Left colon (tissue), 2 donors: ENCODE measurements at regions not wholly inside any gene's neighbourhood (a gene's known extent, or its start where the extent isn't known, plus 50 kb on each side); places are given as distances from the start of the nearest gene placed in this dataset.

Experiments
- ATAC-seq: fragments of 200-7000 bp; cut with Tn5 transposase; one replicate; pipeline ENCODE4 v1.9.1; 2020; ENCODE audit warnings: mild to moderate bottlenecking, moderate library complexity
- DNase-seq, 2 donors: peaks; one replicate each; pipeline ENCODE4 v3.0.0-alpha.2; 2020
- intact Hi-C, 2 donors: fragments of 100-400 bp; cut with DNase I in 1 of 2; cut with micrococcal nuclease in 1 of 2; formaldehyde crosslinking; loops; one replicate each; pipeline versions ENCODE4 v1.11.2 to v1.14.0; 2022; cut with DNase I, micrococcal nuclease
- donor health status: DM: no; HTN: no; CAD: no.
- donor health status: DM: yes; HTN: yes; CAD: no.

DNA sequence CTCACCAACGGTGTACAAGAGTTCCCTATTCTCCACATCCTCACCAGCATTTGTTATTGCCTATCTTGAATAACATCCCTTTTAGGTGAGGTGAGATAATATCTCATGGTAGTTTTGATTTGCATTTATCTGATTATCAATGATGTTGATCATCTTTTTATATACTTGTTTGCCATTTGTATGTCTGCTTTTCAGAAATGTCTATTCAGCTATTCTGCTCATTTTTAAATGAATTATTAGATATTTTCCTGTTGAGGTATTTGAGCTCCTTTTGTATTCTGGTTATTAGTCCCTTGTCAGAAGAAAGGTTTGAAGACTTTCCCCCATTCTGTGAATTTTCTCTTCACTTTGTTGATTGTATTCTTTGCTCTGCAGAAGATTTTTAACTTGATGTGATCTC lies 695.5 kb upstream of the DDX18 start:
- DNase-seq (no peak), ATAC-seq (no peak)
- intact Hi-C loops: no loop called here

DNA sequence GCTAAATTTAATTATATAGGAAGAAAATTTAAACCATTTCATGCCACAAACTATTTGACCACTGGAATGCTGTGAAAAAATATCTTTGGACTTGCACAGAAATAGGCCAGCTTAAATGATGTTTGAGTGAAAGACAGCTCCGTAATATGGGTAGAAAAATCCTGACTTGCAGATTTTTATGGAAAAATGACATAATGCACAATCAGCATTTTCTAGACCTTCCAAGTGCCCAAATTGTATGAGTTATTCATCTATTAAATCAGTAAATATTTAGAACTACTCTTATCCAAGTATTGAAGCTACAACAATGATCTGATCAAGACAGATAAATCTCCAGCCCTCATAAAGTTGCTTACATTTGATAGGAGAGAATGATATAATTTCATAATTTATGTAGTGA lies 691.1 kb upstream of the DDX18 start:
- intact Hi-C loops: no loop called here
- DNase-seq (no peak), ATAC-seq (no peak)

DNA sequence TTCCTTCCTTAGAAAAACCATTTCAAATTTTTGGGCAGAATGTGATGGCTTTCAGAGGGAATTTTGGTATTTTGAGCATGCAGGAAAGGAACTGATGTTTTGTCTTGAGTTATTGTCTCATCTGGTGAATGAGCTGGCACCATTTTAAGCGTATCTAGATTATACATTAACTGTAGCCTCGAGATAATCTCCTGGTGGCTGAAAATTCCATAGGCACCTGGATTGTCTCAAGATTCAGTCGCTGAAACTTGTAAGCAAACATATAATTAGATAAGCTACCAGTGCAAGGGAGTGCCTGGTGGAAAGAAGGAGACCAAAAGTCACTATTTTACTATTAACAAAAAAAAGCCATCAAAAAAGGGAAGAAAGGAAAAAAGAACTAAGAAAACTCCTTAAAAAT lies 687.8 kb upstream of the DDX18 start:
- intact Hi-C loops: no loop called here
- DNase-seq: no peak

DNA sequence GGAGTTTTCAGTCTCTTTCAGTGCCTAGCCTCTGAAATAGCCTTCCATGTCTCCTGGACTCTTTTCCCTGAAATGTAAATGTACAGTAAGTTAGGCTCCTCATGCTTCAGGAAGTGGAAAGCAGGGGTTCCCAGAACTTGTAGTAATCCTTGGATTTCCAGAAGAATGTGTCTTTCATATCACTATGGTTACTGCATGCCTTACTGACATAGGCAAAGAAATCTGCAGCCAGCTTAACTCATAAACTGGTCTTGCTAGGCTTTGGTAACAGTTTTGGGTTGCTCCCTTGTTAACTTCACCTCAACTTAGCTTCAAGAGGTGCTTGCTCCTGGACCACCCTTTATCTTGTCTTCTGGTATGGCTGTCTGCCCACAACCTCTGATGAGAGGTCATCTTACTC lies 686.8 kb upstream of the DDX18 start:
- DNase-seq: no peak
- intact Hi-C loops: no loop called here
- peak; percentile 19 for ATAC-seq

More for the DNA sequence above, 687.8 kb upstream of the DDX18 start:
- peak; percentile 72 for ATAC-seq

DNA sequence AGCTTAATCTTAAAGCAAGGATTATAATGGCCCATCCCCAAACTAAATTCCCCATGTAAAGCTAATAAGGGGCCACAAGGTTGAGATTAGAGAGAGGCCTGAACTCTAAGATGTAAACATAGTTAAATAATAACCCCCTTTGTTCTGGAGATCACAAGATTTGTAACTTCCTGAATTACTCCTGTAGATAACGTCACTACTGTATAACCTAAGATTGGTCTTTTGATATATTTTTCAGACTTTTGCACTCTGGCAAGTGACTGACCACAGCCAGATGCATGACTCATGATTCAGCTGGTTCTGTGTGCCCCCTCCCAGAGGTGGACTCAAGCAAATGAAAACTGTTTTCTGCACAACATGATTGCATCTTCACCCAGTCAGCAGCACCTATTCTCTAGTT lies 686.0 kb upstream of the DDX18 start:
- ATAC-seq (peak; percentile 88), DNase-seq (no peak)
- intact Hi-C loops: no loop called here

DNA sequence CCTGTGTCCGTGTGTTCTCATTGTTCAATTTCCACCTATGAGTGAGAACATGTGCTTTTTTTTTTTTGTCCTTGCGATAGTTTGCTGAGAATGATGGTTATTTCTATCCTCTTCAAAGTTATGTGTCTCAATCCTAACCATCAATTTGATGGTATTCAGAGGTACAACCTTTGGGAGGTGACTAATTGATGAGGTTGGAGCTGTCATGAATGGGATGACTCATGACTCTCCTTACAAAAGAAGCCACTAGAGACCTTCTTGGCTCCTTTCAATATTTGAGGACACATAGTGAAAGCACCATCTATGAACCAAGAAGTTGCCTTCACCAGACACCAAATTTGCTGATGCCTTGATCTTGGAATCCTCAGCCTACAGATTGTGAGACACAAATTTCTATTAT lies 677.1 kb upstream of the DDX18 start:
- no peak for ATAC-seq
- intact Hi-C loops: no loop called here
- DNase-seq: no peak

DNA sequence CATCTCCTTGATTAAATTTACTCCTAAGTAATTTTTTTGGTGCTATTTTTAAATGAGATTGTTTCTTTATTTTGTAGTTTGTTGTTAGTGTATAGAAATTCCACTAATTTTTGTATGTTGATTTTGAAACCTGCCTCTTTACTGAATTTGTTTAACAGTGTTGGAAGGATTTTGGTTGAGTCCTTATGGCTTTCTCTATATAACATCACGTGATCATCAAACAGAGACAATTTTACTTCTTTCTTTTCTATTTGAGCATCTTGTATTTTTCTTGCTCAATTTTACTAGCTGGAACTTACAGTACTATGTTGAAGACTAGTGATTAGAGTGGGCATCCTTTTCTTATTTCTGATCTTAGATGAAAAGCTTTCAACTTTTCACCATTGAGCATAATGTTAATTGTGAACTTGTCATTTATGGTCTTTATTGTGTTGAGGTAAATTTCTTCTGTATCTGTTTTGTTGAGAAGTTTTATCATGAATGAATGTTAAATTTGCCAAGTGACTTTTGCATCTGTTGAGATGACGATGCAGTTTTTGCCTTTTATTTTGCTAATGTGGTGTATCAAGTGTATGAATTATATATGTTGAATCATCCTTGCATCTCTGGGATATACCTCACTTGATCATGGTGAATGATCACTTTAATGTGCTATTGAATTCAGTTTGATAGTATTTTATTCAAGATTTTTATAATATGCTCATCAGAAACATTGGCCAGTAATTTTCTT lies 645.3 kb upstream of the DDX18 start:
- intact Hi-C loops: no loop called here
- no peak for DNase-seq
- ATAC-seq: no peak

DNA sequence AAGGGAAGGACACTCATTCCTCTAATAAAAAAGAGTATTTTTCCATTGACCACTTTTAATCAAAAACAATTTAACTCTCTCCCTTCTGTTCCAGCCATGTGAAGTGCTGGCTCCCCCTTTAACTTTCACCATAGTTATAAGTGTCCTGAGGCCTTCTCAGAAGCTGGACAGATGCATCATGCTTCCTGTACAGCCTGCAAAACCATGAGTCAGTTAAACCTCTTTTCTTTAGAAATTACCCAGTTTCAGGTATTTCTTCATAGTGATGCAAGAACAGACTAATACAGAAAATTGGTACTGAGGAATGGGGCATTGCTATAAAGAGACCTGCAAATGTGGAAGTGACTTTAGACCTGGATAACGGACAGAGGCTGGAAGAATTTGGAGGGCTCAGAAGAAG lies 643.6 kb upstream of the DDX18 start:
- no peak for DNase-seq
- intact Hi-C loops: no loop called here
- ATAC-seq: no peak

DNA sequence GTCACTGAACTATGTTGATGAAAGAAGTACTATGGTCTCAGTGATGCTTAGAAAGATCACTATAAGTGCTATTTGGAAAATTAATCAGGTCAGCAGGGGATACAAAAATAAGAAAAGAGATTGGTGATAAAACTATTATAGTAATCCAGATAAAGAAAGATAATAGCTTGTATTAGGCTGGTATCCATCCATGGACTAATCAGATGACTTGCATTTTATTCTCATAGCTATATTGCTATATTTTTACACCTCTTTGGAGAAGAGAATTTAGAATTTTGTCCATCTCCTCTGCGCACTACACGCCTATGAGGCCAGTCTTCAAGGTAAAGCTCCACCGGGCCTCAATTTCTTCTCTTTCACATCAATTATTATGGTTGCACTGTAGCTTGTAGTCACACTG lies 635.1 kb upstream of the DDX18 start:
- no peak for ATAC-seq
- intact Hi-C loops: no loop called here
- no peak for DNase-seq

DNA sequence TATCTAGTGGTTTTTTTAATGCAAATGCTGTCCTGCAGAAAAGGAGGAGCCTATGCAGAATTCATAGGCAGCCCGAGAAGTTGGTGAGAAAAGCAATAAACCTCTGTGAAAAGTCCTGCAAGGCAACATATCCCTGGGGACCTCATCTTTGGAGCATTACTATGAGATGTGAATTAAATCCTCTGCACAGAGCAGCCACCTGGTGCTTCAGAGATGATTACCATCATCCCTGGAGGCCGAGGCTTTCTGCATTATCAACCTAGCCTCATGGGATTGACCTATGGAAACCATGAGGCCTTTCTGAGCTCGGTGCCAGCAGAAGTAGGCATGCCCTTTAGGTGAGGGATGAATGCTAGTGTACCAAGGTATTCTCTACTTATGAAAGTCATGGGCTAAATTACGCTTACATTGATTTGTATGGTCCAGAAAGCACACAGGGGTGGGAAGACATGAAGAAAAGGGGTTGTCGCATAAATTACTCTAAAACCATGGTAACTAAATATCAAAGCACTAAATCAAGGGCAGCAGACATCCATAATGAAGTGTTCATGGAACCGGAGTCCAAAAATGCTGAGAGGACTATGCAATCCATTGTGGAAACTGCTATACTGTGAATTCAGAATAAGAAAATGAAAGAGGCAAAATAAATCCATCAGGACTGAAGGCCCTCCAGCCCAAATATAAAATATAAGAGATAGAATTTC lies 623.5 kb upstream of the DDX18 start:
- DNase-seq (no peak), ATAC-seq (no peak)
- intact Hi-C loops: no loop called here

DNA sequence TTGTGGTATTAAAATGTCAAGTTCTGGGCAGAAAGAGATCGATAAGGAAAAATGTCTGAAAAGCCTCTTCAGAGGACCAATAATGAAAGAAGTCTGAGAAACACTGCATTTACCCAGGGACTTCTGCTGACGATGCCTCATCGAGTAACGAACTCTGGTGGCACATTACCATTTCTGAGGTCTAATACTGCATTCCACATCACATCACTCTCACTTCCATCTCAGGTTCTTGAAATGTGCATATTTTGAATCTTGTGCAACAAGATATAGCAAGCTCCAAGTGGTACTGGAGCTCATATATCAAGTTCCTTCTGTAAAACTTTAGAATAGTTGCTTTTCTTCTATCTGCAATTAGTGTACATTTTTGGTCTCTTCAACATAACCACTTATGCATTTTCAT lies 619.1 kb upstream of the DDX18 start:
- no peak for DNase-seq
- no peak for ATAC-seq
- intact Hi-C loops: no loop called here

DNA sequence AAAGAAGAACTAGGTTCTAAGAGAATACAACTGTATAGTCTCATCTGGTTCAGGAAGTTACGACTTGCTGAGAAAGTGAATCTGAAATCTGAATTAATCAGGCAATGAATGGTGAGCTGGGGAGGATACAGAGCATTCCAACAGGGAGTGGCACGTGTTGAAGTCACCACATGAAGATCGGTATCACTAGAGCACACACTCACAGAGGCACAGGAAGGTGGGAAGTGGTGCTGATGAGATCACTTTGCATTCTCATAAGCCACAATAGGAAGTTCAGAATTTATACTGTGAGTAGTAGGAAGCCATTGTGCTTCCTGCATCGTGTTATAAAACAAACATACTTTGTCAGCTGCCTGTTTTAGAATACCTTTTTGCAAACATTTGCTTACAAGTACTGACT lies 615.0 kb upstream of the DDX18 start:
- no peak for ATAC-seq
- no peak for DNase-seq
- intact Hi-C loops: no loop called here

DNA sequence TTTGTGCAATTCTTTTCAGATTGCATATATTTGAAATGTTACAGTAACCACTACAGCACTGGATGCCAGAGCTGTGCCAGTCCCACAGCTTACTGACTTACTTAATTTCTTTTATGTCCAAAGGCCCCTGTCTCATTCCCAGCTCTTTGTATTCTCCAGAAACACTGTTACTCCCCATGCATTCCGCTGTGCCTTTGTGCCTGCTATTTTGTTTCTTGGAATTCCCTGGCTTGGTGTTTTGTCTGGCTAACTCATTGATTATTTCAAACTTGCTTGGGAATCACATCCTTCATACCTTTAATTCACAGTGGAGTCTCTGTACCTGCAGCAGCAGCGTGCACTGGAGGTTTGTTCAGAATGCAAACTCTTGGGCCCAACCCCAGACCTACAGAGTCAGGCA lies 601.9 kb upstream of the DDX18 start:
- intact Hi-C loops: no loop called here
- ATAC-seq: no peak
- DNase-seq: no peak

DNA sequence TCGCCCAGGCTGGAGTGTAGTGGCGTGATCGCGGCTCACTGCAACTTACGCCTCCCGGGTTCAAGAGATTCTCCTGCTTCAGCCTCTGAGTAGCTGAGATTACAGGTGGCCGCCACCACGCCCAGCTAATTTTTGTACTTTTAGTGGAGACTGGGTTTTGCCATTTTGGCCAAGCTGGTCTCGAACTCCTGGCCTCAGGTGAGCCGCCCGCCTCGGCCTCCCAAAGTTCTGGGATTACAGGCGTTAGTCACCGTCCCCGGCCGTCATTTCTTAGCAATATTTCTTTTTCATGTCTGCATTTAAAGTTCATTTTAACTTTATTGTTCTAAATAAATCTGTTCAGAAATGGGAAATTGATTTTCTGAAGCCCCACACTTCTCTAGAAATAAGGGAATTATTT lies 597.3 kb upstream of the DDX18 start:
- intact Hi-C loops: no loop called here
- ATAC-seq (no peak), DNase-seq (no peak)

DNA sequence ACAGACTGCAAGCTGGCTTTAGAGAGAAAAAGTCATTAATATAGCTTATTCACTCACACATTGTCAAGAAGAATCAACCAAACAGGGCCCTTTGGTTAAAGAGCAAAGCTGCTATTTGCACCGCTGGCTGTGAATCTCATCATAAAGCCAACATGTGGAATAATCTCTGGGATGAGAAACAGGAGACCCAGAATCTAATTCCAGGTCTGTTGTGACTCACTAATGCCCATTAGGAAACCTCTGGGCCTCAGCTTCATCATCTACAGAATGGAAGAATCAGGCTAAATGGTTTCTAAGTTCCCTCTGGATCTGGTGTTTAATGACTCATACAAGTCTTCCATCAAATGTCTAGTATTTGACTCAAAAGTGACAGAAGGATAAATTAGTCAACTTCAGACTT lies 591.7 kb upstream of the DDX18 start:
- intact Hi-C loops: no loop called here
- no peak for DNase-seq
- no peak for ATAC-seq

DNA sequence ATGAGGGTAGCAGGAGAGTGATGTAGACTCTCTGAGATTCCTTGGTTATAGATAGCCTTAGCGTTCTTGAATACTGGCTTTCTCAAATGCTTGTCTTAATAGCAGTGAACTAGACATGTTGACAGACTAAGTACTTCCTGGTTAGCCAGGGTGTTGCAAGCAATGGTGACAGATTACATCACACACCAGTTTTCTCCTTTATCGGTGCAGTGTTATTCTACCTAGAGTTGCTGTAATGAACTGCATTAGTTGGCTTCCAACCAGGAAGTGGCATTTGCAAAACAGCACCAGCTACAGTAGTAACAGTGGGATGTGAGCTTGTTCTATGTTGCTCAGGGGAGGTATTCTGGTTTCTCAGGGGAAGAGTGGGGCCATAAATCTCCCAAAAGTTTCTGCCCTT lies 582.2 kb upstream of the DDX18 start:
- intact Hi-C loops: no loop called here
- peak; percentile 71 for ATAC-seq

DNA sequence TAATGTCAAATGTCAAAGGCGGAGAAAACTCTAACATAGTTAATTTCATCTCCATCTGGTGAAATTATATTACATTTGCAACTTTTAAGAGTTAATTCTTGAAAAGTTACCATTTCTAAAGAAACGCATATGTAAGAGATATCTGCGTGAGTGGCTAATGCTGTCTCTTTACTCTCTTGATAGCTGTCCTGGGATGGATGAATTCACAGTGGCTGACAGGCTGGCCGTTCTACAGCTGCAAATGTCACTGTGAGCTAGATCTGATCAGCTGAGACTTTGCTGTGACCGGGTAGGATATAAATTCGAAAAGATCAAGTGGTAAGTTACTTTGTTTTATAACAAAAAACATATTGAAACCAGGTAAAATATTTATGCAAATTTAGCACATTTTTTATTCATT lies 557.1 kb upstream of the DDX18 start:
- DNase-seq (no peak), ATAC-seq (no peak)
- intact Hi-C loops: no loop called here

More for the DNA sequence above, 582.2 kb upstream of the DDX18 start:
- DNase-seq: no peak

DNA sequence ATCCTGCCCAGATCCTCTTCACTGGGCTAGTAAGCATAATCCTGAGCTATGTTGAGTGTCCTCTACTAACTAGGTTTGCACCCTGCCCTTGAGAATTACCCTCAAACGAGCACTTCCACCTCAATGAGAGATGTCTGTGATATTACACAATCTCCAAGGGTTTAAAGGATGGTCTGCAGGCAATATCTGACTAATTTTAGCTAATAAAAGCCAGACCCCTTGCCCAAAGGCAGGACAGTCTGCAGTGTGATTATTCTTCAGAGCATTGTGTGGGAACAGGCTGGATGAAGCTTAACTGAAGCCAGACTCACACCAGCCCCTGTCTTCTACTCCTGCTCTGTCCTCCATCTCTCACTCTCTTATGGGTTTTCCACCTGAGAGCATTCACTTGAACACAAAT lies 544.9 kb upstream of the DDX18 start:
- no peak for DNase-seq
- ATAC-seq: no peak
- intact Hi-C loops: no loop called here

DNA sequence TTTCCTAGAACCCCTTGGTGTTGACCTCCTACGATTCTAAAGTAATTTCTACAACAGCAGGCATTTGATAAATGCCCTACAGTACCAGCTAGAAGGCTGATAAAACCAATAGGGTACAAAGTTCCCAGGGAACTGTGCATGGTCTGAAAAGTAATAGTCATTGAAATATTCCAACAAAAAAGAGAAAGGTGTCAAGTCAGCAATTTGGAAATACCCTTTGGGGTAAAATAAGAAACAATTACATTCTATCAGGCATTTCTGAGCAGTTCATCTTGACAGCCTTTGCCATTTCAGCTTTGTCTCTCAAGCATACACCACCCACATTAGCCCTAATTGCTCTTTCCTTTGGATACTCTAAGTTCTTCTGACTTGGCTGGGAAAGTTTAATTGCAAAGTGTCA lies 542.9 kb upstream of the DDX18 start:
- no peak for DNase-seq
- ATAC-seq: no peak
- intact Hi-C loops: no loop called here

DNA sequence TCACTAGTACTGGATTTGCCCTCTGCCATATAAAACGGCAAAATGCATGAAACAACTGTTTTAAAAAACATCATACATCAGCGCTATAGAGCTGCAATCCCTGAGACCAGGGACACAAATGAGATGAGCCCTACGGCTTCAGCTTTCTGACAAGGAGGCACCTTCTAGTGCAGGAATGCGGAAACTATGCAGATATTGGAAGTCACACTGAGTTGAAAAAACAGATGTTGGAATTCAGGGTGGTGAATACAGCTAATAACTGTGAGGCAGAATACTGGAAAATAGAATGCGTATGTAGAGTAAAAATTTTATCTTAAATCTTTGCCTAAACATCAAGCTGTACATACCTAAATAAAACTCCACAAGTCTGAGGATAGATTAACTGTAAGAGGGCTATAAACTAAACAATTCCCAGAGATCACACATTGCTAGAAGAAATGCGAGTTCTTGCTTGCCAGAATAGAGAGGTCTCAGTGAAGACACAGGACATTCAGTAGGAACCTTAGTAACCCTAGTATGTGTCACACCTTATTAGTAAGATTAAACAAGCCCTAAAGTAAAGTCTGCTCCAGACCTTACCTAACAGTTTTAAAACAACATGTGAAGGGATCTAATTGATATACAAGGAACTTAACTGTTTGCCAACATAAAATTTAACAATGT lies 541.4 kb upstream of the DDX18 start:
- DNase-seq (no peak), ATAC-seq (no peak)
- intact Hi-C loops: no loop called here
